ENCODE measurements at regions not wholly inside any gene's neighbourhood (a gene's known extent, or its start where the extent isn't known, plus 50 kb on each side); places are given as distances from the start of the nearest gene placed in this dataset.

DNA sequence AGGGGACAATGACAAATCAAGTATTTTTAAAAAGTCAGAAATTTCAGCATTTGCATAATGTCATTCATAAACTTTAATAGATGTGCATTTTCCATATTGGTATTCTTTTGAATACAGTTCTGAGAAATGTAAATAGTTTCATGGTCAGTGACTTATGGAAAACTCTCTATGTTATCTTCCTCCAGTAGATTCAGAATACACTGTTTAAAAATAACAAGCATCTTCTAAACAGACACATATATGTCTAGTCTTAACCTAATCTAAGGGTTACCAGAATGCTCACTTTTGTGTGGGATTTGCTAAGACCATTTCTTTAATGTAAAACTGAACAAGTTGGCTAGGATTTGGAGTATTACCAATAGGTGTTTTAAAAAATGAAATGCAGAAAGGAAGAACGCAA is 119.8 kb upstream of the SGCG start:
- Histone ChIP-seq H3K27me3 (no peaks in the 10 kb centered on the region), H3K27ac (no peak overlapping the region), H3K4me3 (no peak overlapping the region), H3K9me3 (no peaks in the 10 kb centered on the region), H3K4me1 (no peaks in the 10 kb centered on the region), H3K36me3 (no peaks in the 10 kb centered on the region)
- TF ChIP-seq, protein P1, sequence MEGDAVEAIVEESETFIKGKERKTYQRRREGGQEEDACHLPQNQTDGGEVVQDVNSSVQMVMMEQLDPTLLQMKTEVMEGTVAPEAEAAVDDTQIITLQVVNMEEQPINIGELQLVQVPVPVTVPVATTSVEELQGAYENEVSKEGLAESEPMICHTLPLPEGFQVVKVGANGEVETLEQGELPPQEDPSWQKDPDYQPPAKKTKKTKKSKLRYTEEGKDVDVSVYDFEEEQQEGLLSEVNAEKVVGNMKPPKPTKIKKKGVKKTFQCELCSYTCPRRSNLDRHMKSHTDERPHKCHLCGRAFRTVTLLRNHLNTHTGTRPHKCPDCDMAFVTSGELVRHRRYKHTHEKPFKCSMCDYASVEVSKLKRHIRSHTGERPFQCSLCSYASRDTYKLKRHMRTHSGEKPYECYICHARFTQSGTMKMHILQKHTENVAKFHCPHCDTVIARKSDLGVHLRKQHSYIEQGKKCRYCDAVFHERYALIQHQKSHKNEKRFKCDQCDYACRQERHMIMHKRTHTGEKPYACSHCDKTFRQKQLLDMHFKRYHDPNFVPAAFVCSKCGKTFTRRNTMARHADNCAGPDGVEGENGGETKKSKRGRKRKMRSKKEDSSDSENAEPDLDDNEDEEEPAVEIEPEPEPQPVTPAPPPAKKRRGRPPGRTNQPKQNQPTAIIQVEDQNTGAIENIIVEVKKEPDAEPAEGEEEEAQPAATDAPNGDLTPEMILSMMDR (IDR thresholded peaks at IDR 0.05), result no peak
- intact Hi-C loops (cut with DNase I), result no loop called here
- WGBS, 2 donors, result 71 to 76% methylated on average over 1 of the region's 1 CpG
- no peak for DNase-seq
- ATAC-seq, result no peak

DNA sequence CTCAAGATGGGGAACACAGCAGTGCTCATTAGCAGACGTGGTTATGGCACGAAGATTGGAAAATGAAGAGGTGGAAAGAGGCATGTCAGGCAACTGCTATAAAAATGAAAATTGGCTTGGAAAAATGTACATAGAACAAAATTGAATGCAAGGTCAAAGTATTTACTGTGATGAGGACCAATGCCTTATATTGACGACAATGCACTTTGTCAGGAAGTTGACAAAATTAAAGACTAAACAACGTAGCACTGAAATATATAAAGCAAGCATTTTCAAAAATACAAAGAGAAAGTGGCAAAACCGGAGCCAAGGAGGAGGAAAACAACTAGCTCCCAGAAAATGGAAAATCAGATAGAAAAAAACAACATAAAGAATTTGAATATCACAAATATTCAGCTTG is 113.7 kb upstream of the SGCG start:
- no peaks in the 10 kb centered on the region for H3K27me3 ChIP-seq
- intact Hi-C loops (cut with DNase I), result loop anchor here in 1 of 10 donors (5.0 kb wide), 1 partner anchor 85 kb away; no protein-coding TSS in a partner anchor
- WGBS, 2 donors, result 83 to 88% methylated on average over 5 of the region's 5 CpGs
- TF ChIP-seq, protein P1 (IDR thresholded peaks at IDR 0.05), result no peak
- no peak overlapping the region for H3K4me3 ChIP-seq
- no peak for DNase-seq
- no peak for ATAC-seq
- H3K4me1 ChIP-seq, result no peaks in the 10 kb centered on the region
- H3K27ac ChIP-seq, result no peak overlapping the region
- no peaks in the 10 kb centered on the region for H3K36me3 ChIP-seq
- peaks cover 0 to 10% (median 0%) of the 10 kb centered on the region in 11 donors for H3K9me3 ChIP-seq

GRCh38 chr13:23069566-23069965 is 111.2 kb upstream of the SGCG start:
- intact Hi-C loops (cut with DNase I), result loop anchor here in 1 of 10 donors (5.0 kb wide), 1 partner anchor 83 kb away; no protein-coding TSS in a partner anchor
- H3K27me3 ChIP-seq, result no peaks in the 10 kb centered on the region
- peak overlapping the region in 1 of 10 donors; percentile 50 for H3K27ac ChIP-seq
- TF ChIP-seq, protein P1 (IDR thresholded peaks at IDR 0.05), result no peak
- ATAC-seq (peak in 1 of 8 donors; percentile 79), DNase-seq (no peak)
- H3K36me3 ChIP-seq, result no peaks in the 10 kb centered on the region
- WGBS, 2 donors, result 60 to 64% methylated on average over 1 of the region's 1 CpG
- no peaks in the 10 kb centered on the region for H3K4me1 ChIP-seq
- peaks cover 0 to 10% (median 0%) of the 10 kb centered on the region in 11 donors for H3K9me3 ChIP-seq
- no peak overlapping the region for H3K4me3 ChIP-seq

GRCh38 chr13:23074075-23074828 is 106.5 kb upstream of the SGCG start:
- H3K36me3 ChIP-seq, result no peaks in the 10 kb centered on the region
- DNase-seq (no peak), ATAC-seq (peak in 3 of 8 donors; percentile 44 to 55 (median 53))
- TF ChIP-seq, protein P1 (IDR thresholded peaks at IDR 0.05), result no peak
- no peak overlapping the region for H3K27ac ChIP-seq
- intact Hi-C loops (cut with DNase I), result no loop called here
- peaks cover 0 to 10% (median 0%) of the 10 kb centered on the region in 11 donors for H3K9me3 ChIP-seq
- peaks cover 0 to 4% (median 0%) of the 10 kb centered on the region in 7 donors for H3K27me3 ChIP-seq
- H3K4me3 ChIP-seq, result no peak overlapping the region
- 58 to 69% methylated on average over 5 of the region's 5 CpGs for WGBS, 2 donors
- no peaks in the 10 kb centered on the region for H3K4me1 ChIP-seq
